DOHH2 (cell line): ENCODE measurements at regions not wholly inside any gene's neighbourhood (a gene's known extent, or its start where the extent isn't known, plus 50 kb on each side); places are given as distances from the start of the nearest gene placed in this dataset.

Source experiments
- H3F3A ChIP-seq: fragments of 200-600 bp; sonication (generic), shearing (Covaris generic); 2 replicates; pipeline ENCODE4 v1.6.0; 2016; ENCODE audit warnings: antibody characterized with exemption, mild to moderate bottlenecking; ENCODE audit not compliant: control insufficient read depth, insufficient read depth
- H3K27ac ChIP-seq: fragments of 200-600 bp; sonication (generic); 2 replicates; pipeline ENCODE4 v1.5.1; 2014; ENCODE audit warnings: low read depth, mild to moderate bottlenecking, low read length, moderate library complexity
- H3K27me3 ChIP-seq: fragments of 200-600 bp; sonication (generic); 2 replicates; pipeline ENCODE4 v1.6.1; 2014; ENCODE audit warnings: mild to moderate bottlenecking, low read length, mixed read lengths; ENCODE audit not compliant: control insufficient read depth
- H3K36me3 ChIP-seq: fragments of 200-600 bp; sonication (generic); 2 replicates; pipeline ENCODE4 v1.6.1; 2014; ENCODE audit warnings: mild to moderate bottlenecking, low read length, moderate library complexity, mixed read lengths; ENCODE audit not compliant: control insufficient read depth
- H3K4me1 ChIP-seq: fragments of 200-600 bp; sonication (generic); 2 replicates; pipeline ENCODE4 v1.6.1; 2014; ENCODE audit warnings: mild to moderate bottlenecking, low read length, mixed read lengths; ENCODE audit not compliant: control insufficient read depth
- H3K4me2 ChIP-seq: fragments of 200-600 bp; sonication (generic); 2 replicates; pipeline ENCODE4 v1.6.0; 2014; ENCODE audit warnings: mild to moderate bottlenecking, low read length, moderate library complexity
- H3K4me3 ChIP-seq: fragments of 200-600 bp; sonication (generic); 2 replicates; pipeline ENCODE4 v1.5.1; 2014; ENCODE audit warnings: mild to moderate bottlenecking, low read length, mixed read lengths
- H3K79me2 ChIP-seq: fragments of 200-600 bp; sonication (generic); 2 replicates; pipeline ENCODE4 v1.6.1; 2014; ENCODE audit warnings: mild to moderate bottlenecking, low read length, mixed read lengths; ENCODE audit not compliant: control insufficient read depth
- H3K9me2 ChIP-seq: fragments of 200-600 bp; sonication (generic); replicated peaks from 2 replicates; pipeline ENCODE4 v1.6.1; 2014; ENCODE audit warnings: mild to moderate bottlenecking, low read length, mixed read lengths; ENCODE audit not compliant: control insufficient read depth
- H3K9me3 ChIP-seq: fragments of 200-600 bp; sonication (generic); 2 replicates; pipeline ENCODE4 v1.6.1; 2014; ENCODE audit warnings: antibody characterized with exemption, low read length, mixed read lengths; ENCODE audit not compliant: control insufficient read depth, insufficient read depth
- H4K20me1 ChIP-seq: fragments of 200-600 bp; sonication (generic); 2 replicates; pipeline ENCODE4 v1.6.0; 2014; ENCODE audit warnings: low read depth, mild to moderate bottlenecking, antibody characterized with exemption, low read length, moderate library complexity; ENCODE audit not compliant: control insufficient read depth, insufficient read depth
- EZH2phosphoT487 ChIP-seq: fragments of 200-600 bp; sonication (generic); IDR thresholded peaks from 2 replicates; pipeline ENCODE4 v1.6.1; 2017; ENCODE audit warnings: borderline replicate concordance, mild to moderate bottlenecking, antibody characterized with exemption, low read length, moderate library complexity, mixed read lengths
- TF ChIP-seq, protein P1 (sequence below): fragments of 200-600 bp; sonication (generic); IDR thresholded peaks from one replicate; pipeline ENCODE4 v1.5.1; 2014; ENCODE audit warnings: antibody characterized with exemption, mild to moderate bottlenecking, low read depth, low read length; ENCODE audit not compliant: poor library complexity, severe bottlenecking

DNA sequence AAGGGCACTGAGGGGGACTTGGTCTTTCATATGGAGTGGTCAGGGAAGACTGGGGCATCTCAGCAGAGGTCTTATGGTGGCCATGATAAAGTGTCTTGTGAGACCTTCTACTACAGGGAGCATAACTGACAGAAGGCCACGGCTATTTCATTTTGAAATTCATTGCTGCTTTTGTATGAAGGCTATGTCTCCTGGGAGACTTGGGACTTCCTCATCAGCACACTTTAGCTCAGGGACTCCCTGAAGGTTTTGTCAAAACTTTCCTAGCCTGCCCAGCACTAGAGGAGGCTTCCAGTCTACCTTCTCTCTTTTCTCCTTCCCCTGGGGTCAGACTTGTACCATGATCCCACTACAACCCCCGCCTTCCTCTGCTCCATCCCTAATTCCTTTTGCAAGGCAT is 77.2 kb upstream of the RASGRF1 start:
- 0 out of 2 replicates have a peak, but pooled peaks cover 2% of the 10 kb centered on the region for H3K9me3 ChIP-seq

DNA sequence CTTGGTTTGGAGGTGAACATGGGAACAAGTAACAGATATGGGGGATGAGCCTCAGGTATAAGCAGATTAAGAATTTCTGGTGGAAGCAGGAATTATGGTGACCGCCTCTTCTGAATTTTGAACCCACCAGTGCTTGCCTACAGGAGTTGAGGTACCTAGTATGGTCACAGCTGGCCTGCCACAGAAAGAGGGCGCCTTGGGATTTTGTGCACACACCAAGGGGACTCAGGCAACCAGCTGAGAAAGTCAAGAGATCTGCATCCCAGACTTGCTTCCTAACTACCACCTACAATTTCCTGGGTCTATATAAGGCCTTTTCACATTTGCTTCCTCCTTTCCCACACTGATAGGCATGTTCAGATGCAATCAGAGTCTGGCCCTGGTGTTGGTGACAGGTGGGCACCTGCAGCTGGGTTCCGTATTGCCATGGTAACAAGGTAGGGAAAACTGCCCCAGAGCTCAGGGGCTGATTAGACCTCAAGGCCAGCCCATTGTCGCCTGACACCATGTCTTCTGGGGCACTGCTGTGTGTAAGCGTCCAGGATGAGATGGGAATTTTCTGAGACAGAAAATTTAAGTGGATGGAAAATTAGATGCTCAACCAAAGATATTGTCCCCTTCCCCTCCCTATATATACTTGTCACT is 75.9 kb upstream of the RASGRF1 start:
- Histone ChIP-seq H3K4me2 (no peak overlapping the region), H3K79me2 (no peaks in the 10 kb centered on the region), H3K36me3 (no peaks in the 10 kb centered on the region), H3K4me3 (no peak overlapping the region), H4K20me1 (no peaks in the 10 kb centered on the region), H3K9me3 (0 out of 2 replicates have a peak, but pooled peaks cover 2% of the 10 kb centered on the region), H3K9me2 (no peaks in the 10 kb centered on the region), H3K27me3 (peaks cover 22% of the 10 kb centered on the region), H3K27ac (no peak overlapping the region), H3K4me1 (peaks cover 5% of the 10 kb centered on the region), H3F3A (no peaks in the 10 kb centered on the region)
- TF ChIP-seq, protein P1, sequence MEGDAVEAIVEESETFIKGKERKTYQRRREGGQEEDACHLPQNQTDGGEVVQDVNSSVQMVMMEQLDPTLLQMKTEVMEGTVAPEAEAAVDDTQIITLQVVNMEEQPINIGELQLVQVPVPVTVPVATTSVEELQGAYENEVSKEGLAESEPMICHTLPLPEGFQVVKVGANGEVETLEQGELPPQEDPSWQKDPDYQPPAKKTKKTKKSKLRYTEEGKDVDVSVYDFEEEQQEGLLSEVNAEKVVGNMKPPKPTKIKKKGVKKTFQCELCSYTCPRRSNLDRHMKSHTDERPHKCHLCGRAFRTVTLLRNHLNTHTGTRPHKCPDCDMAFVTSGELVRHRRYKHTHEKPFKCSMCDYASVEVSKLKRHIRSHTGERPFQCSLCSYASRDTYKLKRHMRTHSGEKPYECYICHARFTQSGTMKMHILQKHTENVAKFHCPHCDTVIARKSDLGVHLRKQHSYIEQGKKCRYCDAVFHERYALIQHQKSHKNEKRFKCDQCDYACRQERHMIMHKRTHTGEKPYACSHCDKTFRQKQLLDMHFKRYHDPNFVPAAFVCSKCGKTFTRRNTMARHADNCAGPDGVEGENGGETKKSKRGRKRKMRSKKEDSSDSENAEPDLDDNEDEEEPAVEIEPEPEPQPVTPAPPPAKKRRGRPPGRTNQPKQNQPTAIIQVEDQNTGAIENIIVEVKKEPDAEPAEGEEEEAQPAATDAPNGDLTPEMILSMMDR = no peak
- no peak for TF ChIP-seq EZH2phosphoT487

More for the DNA sequence above, 77.2 kb upstream of the RASGRF1 start:
- Histone ChIP-seq H3K4me3 (no peak overlapping the region), H3K4me2 (no peak overlapping the region), H4K20me1 (no peaks in the 10 kb centered on the region), H3K4me1 (peaks cover 5% of the 10 kb centered on the region), H3K27ac (no peak overlapping the region), H3K9me2 (no peaks in the 10 kb centered on the region), H3K27me3 (peaks cover 19% of the 10 kb centered on the region), H3F3A (no peaks in the 10 kb centered on the region), H3K79me2 (no peaks in the 10 kb centered on the region), H3K36me3 (no peaks in the 10 kb centered on the region)
- TF ChIP-seq, protein P1 = no peak
- no peak for TF ChIP-seq EZH2phosphoT487

DNA sequence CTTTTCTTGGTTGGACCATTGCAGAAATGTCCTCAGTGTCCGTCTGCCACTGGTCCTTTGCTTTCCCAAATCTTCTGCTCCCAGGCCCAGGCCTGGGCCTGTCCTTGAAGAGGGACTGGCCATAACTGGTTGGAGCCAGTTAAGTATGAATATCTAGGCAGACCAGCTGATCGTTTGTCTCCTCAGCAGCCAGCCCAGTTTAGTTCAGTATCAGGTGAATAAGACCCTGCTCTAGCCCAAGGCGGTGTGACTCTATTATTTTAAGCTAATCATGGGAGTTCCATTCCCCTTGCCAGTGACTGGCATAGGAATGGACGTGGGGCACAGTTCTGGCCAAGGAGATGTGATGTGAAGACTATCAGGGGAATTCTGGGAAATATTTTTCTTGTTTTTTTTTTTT is 73.9 kb upstream of the RASGRF1 start:
- Histone ChIP-seq H3K9me3 (0 out of 2 replicates have a peak, but pooled peaks cover 2% of the 10 kb centered on the region), H3K27ac (no peak overlapping the region), H3K79me2 (no peaks in the 10 kb centered on the region), H3K9me2 (no peaks in the 10 kb centered on the region), H3K27me3 (peaks cover 13% of the 10 kb centered on the region; the same call in 1 of the 2 replicates), H3F3A (no peaks in the 10 kb centered on the region), H3K4me3 (no peak overlapping the region), H3K36me3 (no peaks in the 10 kb centered on the region), H3K4me2 (no peak overlapping the region), H4K20me1 (no peaks in the 10 kb centered on the region), H3K4me1 (peaks cover 5% of the 10 kb centered on the region)
- no peak for TF ChIP-seq EZH2phosphoT487
- TF ChIP-seq, protein P1 = no peak
